ENCODE measurements at regions not wholly inside any gene's neighbourhood (a gene's known extent, or its start where the extent isn't known, plus 50 kb on each side); places are given as distances from the start of the nearest gene placed in this dataset.
A peak's percentile ranks its signal among the peaks of the same experiment; 100 is the strongest.

GRCh38 chr11:62057069-62057468, 66.7 kb upstream of the INCENP start:
- no peaks in the 10 kb centered on the region for H3K4me1 ChIP-seq
- H3K36me3 ChIP-seq (replicated peaks in 1 of 2; ENCODE audit: insufficient read depth in 1 of 2, low read depth in 2 of 2), result no peaks in the 10 kb centered on the region
- H3K27ac ChIP-seq, result no peak overlapping the region
- 88 to 94% methylated on average over 2 of the region's 2 CpGs for WGBS, 2 donors
- DNase-seq, result no peak
- no peaks in the 10 kb centered on the region for H3K9me3 ChIP-seq
- H3K4me3 ChIP-seq, result no peak overlapping the region
- TF ChIP-seq POLR2A (IDR thresholded peaks at IDR 0.05) (no peak), CTCF (IDR thresholded peaks at IDR 0.05) (no peak)
- no peak for ATAC-seq
- intact Hi-C loops (cut with DNase I), result loop anchor here (5.0 kb wide), 1 partner anchor 155 kb away; no protein-coding TSS in a partner anchor
- no peaks in the 10 kb centered on the region for H3K27me3 ChIP-seq

- no peak overlapping the region for H3K27ac ChIP-seq
- H3K36me3 ChIP-seq (replicated peaks in 1 of 2; ENCODE audit: insufficient read depth in 1 of 2, low read depth in 2 of 2), result no peaks in the 10 kb centered on the region
- intact Hi-C loops (cut with DNase I), result loop anchor here (5.0 kb wide), 1 partner anchor 154 kb away; no protein-coding TSS in a partner anchor
- H3K4me1 ChIP-seq, result no peaks in the 10 kb centered on the region
- WGBS, 2 donors, result 39 to 57% methylated on average over 2 to 5 of the region's 5 CpGs
- TF ChIP-seq CTCF (IDR thresholded peaks at IDR 0.05), result no peak
- TF ChIP-seq POLR2A (IDR thresholded peaks at IDR 0.05), result no peak
- H3K9me3 ChIP-seq, result no peaks in the 10 kb centered on the region
- no peak overlapping the region for H3K4me3 ChIP-seq
- ATAC-seq, result no peak
- no peaks in the 10 kb centered on the region for H3K27me3 ChIP-seq
- DNase-seq, result no peak
Measured at GRCh38 chr11:62055970-62056369, 67.8 kb upstream of the INCENP start.

- WGBS, 2 donors, result 58% methylated on average over 7 to 8 of the region's 8 CpGs
- no peaks in the 10 kb centered on the region for H3K4me1 ChIP-seq
- ATAC-seq, result peak; percentile 50
- H3K9me3 ChIP-seq, result no peaks in the 10 kb centered on the region
- intact Hi-C loops (cut with DNase I), result loop anchor here (5.0 kb wide), 1 partner anchor 152 kb away; no protein-coding TSS in a partner anchor
- no peak overlapping the region for H3K27ac ChIP-seq
- H3K36me3 ChIP-seq (replicated peaks in 1 of 2; ENCODE audit: insufficient read depth in 1 of 2, low read depth in 2 of 2), result no peaks in the 10 kb centered on the region
- peak in 6 of 7 experiments; percentile 6 to 70 (median 50) for TF ChIP-seq CTCF (IDR thresholded peaks at IDR 0.05)
- no peak for TF ChIP-seq POLR2A (IDR thresholded peaks at IDR 0.05)
- H3K4me3 ChIP-seq, result no peak overlapping the region
- peak; percentile 46 to 64 (median 56) for DNase-seq
- H3K27me3 ChIP-seq, result no peaks in the 10 kb centered on the region
Measured at GRCh38 chr11:62054484-62055121, 69.2 kb upstream of the INCENP start.

- intact Hi-C loops (cut with DNase I), result no loop called here
- Histone ChIP-seq H3K27me3 (no peaks in the 10 kb centered on the region), H3K4me1 (no peaks in the 10 kb centered on the region), H3K4me3 (no peak overlapping the region), H3K36me3 (replicated peaks in 1 of 2; ENCODE audit: insufficient read depth in 1 of 2, low read depth in 2 of 2) (no peaks in the 10 kb centered on the region), H3K27ac (no peak overlapping the region), H3K9me3 (no peaks in the 10 kb centered on the region)
- WGBS, 2 donors, result 90 to 92% methylated on average over 3 to 5 of the region's 5 CpGs
- DNase-seq (no peak), ATAC-seq (no peak)
- TF ChIP-seq CTCF (IDR thresholded peaks at IDR 0.05), result no peak
- no peak for TF ChIP-seq POLR2A (IDR thresholded peaks at IDR 0.05)
Measured at GRCh38 chr11:62054081-62054480, 69.7 kb upstream of the INCENP start.

GRCh38 chr11:62050716-62051115, 73.1 kb upstream of the INCENP start:
- no peak overlapping the region for H3K27ac ChIP-seq
- DNase-seq, result no peak
- no peak for ATAC-seq
- no peak overlapping the region for H3K4me3 ChIP-seq
- TF ChIP-seq POLR2A (IDR thresholded peaks at IDR 0.05), result no peak
- no peak for TF ChIP-seq CTCF (IDR thresholded peaks at IDR 0.05)
- no peaks in the 10 kb centered on the region for H3K27me3 ChIP-seq
- H3K4me1 ChIP-seq, result no peaks in the 10 kb centered on the region
- H3K36me3 ChIP-seq (replicated peaks in 1 of 2; ENCODE audit: insufficient read depth in 1 of 2, low read depth in 2 of 2), result no peaks in the 10 kb centered on the region
- intact Hi-C loops (cut with DNase I), result no loop called here
- 79 to 80% methylated on average over 5 of the region's 5 CpGs for WGBS, 2 donors
- H3K9me3 ChIP-seq, result no peaks in the 10 kb centered on the region

Data from body of pancreas (tissue), 4 donors.